ENCODE measurements at regions not wholly inside any gene's neighbourhood (a gene's known extent, or its start where the extent isn't known, plus 50 kb on each side); places are given as distances from the start of the nearest gene placed in this dataset.

GRCh38 chr22:47849576-47849975, 1087.1 kb downstream of the TBC1D22A start:
- H3K27me3 ChIP-seq (ENCODE audit: control insufficient read depth, insufficient read depth, low read length) = no peaks in the 10 kb centered on the region
- no peak overlapping the region for H3K27ac ChIP-seq (ENCODE audit: low read depth, low read length)
- no peaks in the 10 kb centered on the region for H3K4me1 ChIP-seq (ENCODE audit: control insufficient read depth, insufficient read depth, low read length)
- H3K36me3 ChIP-seq (ENCODE audit: control insufficient read depth, insufficient read depth, low read length) = no peaks in the 10 kb centered on the region
- no peak overlapping the region for H3K4me3 ChIP-seq (ENCODE audit: low read length)
- no peak overlapping the region for H3K9ac ChIP-seq (ENCODE audit: low read length)

DNA sequence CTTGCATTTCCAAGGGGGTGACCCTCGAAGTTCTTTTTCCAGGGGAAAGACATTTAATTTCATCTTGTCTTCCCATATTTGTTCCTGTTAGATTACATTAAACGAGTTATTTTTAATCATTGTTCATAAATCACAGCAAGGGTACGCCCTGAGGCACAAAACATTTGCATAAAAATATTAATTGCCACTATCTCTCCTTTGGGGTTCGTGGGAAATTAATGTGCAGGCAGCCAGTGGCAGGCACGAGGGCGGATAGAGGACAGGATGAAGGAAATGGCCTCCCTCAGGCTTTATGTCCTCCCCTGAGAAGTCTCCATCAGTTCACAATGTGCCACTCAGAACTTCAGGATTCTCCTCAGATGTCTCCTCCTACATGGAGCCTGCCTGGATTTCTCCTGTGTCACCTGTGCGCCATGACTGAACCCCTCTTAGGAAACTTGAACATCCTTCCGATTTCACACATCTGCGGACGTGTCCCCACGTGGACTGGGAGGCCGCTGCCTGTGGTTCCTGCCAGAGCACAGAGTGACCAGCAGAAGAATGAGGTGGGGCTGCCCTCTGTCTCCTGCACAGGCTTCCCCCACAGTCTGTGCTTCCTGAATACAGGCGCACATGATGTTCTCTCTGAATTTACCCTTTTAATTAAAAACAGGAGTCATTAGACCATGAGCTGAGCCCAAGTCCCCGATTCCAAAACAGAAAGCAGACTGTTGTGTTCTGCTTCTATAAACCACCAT, 1085.9 kb downstream of the TBC1D22A start:
- H3K36me3 ChIP-seq (ENCODE audit: control insufficient read depth, insufficient read depth, low read length) = no peaks in the 10 kb centered on the region
- H3K9ac ChIP-seq (ENCODE audit: low read length) = no peak overlapping the region
- no peaks in the 10 kb centered on the region for H3K27me3 ChIP-seq (ENCODE audit: control insufficient read depth, insufficient read depth, low read length)
- H3K4me1 ChIP-seq (ENCODE audit: control insufficient read depth, insufficient read depth, low read length) = no peaks in the 10 kb centered on the region
- no peak overlapping the region for H3K27ac ChIP-seq (ENCODE audit: low read depth, low read length)
- no peak overlapping the region for H3K4me3 ChIP-seq (ENCODE audit: low read length)

GRCh38 chr22:47847131-47847890, 1084.9 kb downstream of the TBC1D22A start:
- H3K27ac ChIP-seq (ENCODE audit: low read depth, low read length) = no peak overlapping the region
- no peak overlapping the region for H3K4me3 ChIP-seq (ENCODE audit: low read length)
- no peak overlapping the region for H3K9ac ChIP-seq (ENCODE audit: low read length)
- no peaks in the 10 kb centered on the region for H3K36me3 ChIP-seq (ENCODE audit: control insufficient read depth, insufficient read depth, low read length)
- no peaks in the 10 kb centered on the region for H3K27me3 ChIP-seq (ENCODE audit: control insufficient read depth, insufficient read depth, low read length)
- H3K4me1 ChIP-seq (ENCODE audit: control insufficient read depth, insufficient read depth, low read length) = no peaks in the 10 kb centered on the region

GRCh38 chr22:47846206-47846605, 1083.8 kb downstream of the TBC1D22A start:
- no peaks in the 10 kb centered on the region for H3K36me3 ChIP-seq (ENCODE audit: control insufficient read depth, insufficient read depth, low read length)
- no peak overlapping the region for H3K4me3 ChIP-seq (ENCODE audit: low read length)
- no peaks in the 10 kb centered on the region for H3K4me1 ChIP-seq (ENCODE audit: control insufficient read depth, insufficient read depth, low read length)
- no peaks in the 10 kb centered on the region for H3K27me3 ChIP-seq (ENCODE audit: control insufficient read depth, insufficient read depth, low read length)
- no peak overlapping the region for H3K27ac ChIP-seq (ENCODE audit: low read depth, low read length)
- H3K9ac ChIP-seq (ENCODE audit: low read length) = no peak overlapping the region

GRCh38 chr22:47842119-47842518, 1079.7 kb downstream of the TBC1D22A start:
- Histone ChIP-seq H3K9ac (ENCODE audit: low read length) (no peak overlapping the region), H3K4me3 (ENCODE audit: low read length) (no peak overlapping the region), H3K4me1 (ENCODE audit: control insufficient read depth, insufficient read depth, low read length) (no peaks in the 10 kb centered on the region), H3K27ac (ENCODE audit: low read depth, low read length) (no peak overlapping the region), H3K27me3 (ENCODE audit: control insufficient read depth, insufficient read depth, low read length) (no peaks in the 10 kb centered on the region), H3K36me3 (ENCODE audit: control insufficient read depth, insufficient read depth, low read length) (no peaks in the 10 kb centered on the region)

DNA sequence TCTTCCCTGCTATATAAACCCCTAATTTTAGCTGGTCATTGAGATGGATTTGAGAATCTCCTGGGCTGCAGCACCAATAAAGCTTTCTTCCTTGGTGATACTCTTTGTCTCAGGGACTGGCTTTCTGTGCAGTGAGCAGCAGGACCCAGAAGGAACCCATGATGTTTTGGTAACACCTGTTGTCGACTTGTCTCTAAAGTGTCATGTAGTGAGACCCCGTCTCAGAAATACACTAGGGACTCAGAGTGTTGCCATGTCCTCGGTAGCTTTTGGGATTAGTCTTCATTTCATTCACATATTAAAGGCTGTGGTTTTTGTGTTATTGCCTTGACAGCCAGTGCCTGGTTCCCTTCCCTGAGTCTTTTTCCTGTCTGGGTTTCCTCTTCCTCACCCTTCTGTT, 1078.7 kb downstream of the TBC1D22A start:
- H3K27ac ChIP-seq (ENCODE audit: low read depth, low read length) = no peak overlapping the region
- no peaks in the 10 kb centered on the region for H3K4me1 ChIP-seq (ENCODE audit: control insufficient read depth, insufficient read depth, low read length)
- H3K36me3 ChIP-seq (ENCODE audit: control insufficient read depth, insufficient read depth, low read length) = no peaks in the 10 kb centered on the region
- H3K27me3 ChIP-seq (ENCODE audit: control insufficient read depth, insufficient read depth, low read length) = no peaks in the 10 kb centered on the region
- H3K4me3 ChIP-seq (ENCODE audit: low read length) = no peak overlapping the region
- H3K9ac ChIP-seq (ENCODE audit: low read length) = no peak overlapping the region

DNA sequence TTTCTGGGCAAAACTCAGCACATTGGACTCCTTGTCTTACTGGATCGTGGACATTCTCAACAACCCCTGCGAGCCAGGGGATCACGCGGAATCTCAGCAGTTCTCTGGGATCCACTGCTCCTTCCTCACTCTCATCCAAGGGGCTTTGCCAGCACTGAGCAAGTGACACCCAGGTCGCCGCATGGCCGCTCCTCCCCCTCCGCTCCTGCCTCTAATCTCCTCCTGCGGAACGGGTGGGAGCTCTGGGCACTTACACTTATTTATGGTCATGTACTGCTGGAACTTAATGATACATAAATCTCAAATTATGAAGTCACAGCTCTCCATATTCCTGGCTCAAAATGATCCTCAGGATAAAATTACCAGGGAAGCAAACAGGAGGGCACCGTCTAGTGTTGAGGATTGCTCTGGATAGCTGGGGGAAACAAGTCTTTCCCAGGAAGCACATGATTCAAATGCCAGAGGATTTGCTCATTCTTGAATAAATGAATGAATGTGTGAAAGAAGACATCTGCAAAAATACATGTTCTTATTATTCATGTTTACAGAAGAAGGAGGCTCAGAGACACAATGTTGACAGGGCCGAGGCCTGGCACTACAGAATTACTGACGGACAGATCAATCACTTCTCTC, 1077.3 kb downstream of the TBC1D22A start:
- Histone ChIP-seq H3K9ac (ENCODE audit: low read length) (no peak overlapping the region), H3K4me3 (ENCODE audit: low read length) (no peak overlapping the region), H3K4me1 (ENCODE audit: control insufficient read depth, insufficient read depth, low read length) (no peaks in the 10 kb centered on the region), H3K36me3 (ENCODE audit: control insufficient read depth, insufficient read depth, low read length) (no peaks in the 10 kb centered on the region), H3K27ac (ENCODE audit: low read depth, low read length) (no peak overlapping the region), H3K27me3 (ENCODE audit: control insufficient read depth, insufficient read depth, low read length) (no peaks in the 10 kb centered on the region)

GRCh38 chr22:47837703-47838102, 1075.3 kb downstream of the TBC1D22A start:
- Histone ChIP-seq H3K27me3 (ENCODE audit: control insufficient read depth, insufficient read depth, low read length) (peaks cover 3% of the 10 kb centered on the region), H3K4me1 (ENCODE audit: control insufficient read depth, insufficient read depth, low read length) (no peaks in the 10 kb centered on the region), H3K4me3 (ENCODE audit: low read length) (no peak overlapping the region), H3K9ac (ENCODE audit: low read length) (no peak overlapping the region), H3K36me3 (ENCODE audit: control insufficient read depth, insufficient read depth, low read length) (no peaks in the 10 kb centered on the region), H3K27ac (ENCODE audit: low read depth, low read length) (no peak overlapping the region)

DNA sequence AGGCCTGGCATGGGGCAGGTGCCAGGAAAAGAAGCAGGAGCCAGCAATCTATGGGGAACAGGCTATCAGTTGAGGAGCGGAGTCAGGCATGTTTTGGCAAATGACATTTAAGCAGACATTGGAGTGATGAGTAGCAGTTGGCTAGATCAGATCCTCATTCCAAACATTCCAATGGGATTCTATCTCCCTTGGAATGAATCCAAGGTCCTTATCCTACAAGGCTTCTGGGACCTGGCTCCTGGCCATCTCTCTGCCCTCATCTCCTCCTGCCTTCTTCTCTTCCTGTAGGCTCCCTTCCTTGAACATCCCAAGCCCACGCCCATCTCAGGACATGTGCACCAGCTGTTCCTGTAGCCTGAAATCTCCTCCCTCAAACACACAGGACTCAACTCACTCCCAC, 1074.5 kb downstream of the TBC1D22A start:
- no peak overlapping the region for H3K27ac ChIP-seq (ENCODE audit: low read depth, low read length)

GRCh38 chr22:47835726-47836125, 1073.3 kb downstream of the TBC1D22A start:
- H3K27ac ChIP-seq (ENCODE audit: low read depth, low read length) = no peak overlapping the region
- H3K27me3 ChIP-seq (ENCODE audit: control insufficient read depth, insufficient read depth, low read length) = peaks cover 3% of the 10 kb centered on the region
- no peak overlapping the region for H3K4me3 ChIP-seq (ENCODE audit: low read length)
- H3K9ac ChIP-seq (ENCODE audit: low read length) = no peak overlapping the region
- H3K4me1 ChIP-seq (ENCODE audit: control insufficient read depth, insufficient read depth, low read length) = no peaks in the 10 kb centered on the region
- H3K36me3 ChIP-seq (ENCODE audit: control insufficient read depth, insufficient read depth, low read length) = no peaks in the 10 kb centered on the region

More for the DNA sequence above, 1074.5 kb downstream of the TBC1D22A start:
- Histone ChIP-seq H3K4me3 (ENCODE audit: low read length) (no peak overlapping the region), H3K9ac (ENCODE audit: low read length) (no peak overlapping the region), H3K27me3 (ENCODE audit: control insufficient read depth, insufficient read depth, low read length) (peaks cover 3% of the 10 kb centered on the region), H3K4me1 (ENCODE audit: control insufficient read depth, insufficient read depth, low read length) (no peaks in the 10 kb centered on the region), H3K36me3 (ENCODE audit: control insufficient read depth, insufficient read depth, low read length) (no peaks in the 10 kb centered on the region)

DNA sequence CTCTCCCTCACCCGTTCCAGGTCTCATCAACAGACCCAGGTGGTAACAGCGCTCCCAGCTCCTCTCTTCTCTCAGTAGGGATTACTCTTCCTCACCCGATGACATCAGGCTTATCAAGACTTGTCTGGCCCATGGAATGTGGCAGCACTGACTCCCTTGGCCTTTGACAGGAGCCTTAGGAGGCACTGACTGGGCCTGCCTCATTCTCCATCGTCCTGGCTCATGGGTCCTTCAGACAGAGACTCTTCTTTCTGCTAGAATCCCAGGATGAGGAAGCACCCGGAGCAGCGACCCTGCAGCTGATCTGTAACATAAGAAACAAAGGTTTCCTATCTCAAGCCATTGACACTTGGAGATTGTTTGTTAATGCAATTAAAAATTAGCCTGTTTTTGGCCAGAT, 1063.6 kb downstream of the TBC1D22A start:
- Histone ChIP-seq H3K36me3 (ENCODE audit: control insufficient read depth, insufficient read depth, low read length) (no peaks in the 10 kb centered on the region), H3K27ac (ENCODE audit: low read depth, low read length) (no peak overlapping the region), H3K27me3 (ENCODE audit: control insufficient read depth, insufficient read depth, low read length) (no peaks in the 10 kb centered on the region), H3K4me3 (ENCODE audit: low read length) (no peak overlapping the region), H3K4me1 (ENCODE audit: control insufficient read depth, insufficient read depth, low read length) (no peaks in the 10 kb centered on the region), H3K9ac (ENCODE audit: low read length) (no peak overlapping the region)

DNA sequence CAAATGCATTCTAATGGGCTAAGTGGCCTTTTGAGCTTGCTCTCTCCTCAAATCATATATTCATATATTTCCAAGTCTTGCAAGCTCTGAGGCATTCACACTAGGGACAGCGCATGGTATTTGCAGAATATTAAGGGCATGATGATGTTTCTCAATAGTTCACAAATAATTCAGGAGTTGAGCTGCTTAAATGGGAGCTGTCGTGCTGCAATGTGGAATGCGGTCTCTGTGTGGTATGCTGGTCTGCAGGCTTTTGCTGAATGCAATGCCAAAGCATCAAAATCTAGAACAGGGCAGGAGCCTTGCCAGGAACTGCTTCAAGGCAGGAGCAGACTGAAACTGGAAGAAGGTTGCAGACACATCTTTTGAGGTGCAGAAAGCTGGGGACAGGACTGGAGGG, 1060.0 kb downstream of the TBC1D22A start:
- Histone ChIP-seq H3K27me3 (ENCODE audit: control insufficient read depth, insufficient read depth, low read length) (no peaks in the 10 kb centered on the region), H3K9ac (ENCODE audit: low read length) (no peak overlapping the region), H3K27ac (ENCODE audit: low read depth, low read length) (no peak overlapping the region), H3K4me1 (ENCODE audit: control insufficient read depth, insufficient read depth, low read length) (no peaks in the 10 kb centered on the region), H3K36me3 (ENCODE audit: control insufficient read depth, insufficient read depth, low read length) (no peaks in the 10 kb centered on the region), H3K4me3 (ENCODE audit: low read length) (no peak overlapping the region)
